Mesendoderm (in vitro differentiated cells): ENCODE measurements at regions not wholly inside any gene's neighbourhood (a gene's known extent, or its start where the extent isn't known, plus 50 kb on each side); places are given as distances from the start of the nearest gene placed in this dataset.

Experiments
- DNase-seq: peaks from one replicate; pipeline ENCODE4 v3.0.0; 2013
- H2AK5ac ChIP-seq: 2 replicates; pipeline ENCODE4 v1.6.1; 2013; ENCODE audit warnings: low read length, inconsistent platforms
- H2BK120ac ChIP-seq: 2 replicates; pipeline ENCODE4 v1.6.1; 2013; ENCODE audit warnings: low read depth, mild to moderate bottlenecking, low read length, moderate library complexity, mixed read lengths
- H2BK15ac ChIP-seq: replicated peaks from 2 replicates; pipeline ENCODE4 v1.6.1; 2013; ENCODE audit warnings: low read depth, mild to moderate bottlenecking, moderate library complexity
- H2BK5ac ChIP-seq: 2 replicates; pipeline ENCODE4 v1.6.1; 2013; ENCODE audit warnings: low read length, inconsistent platforms
- H3K18ac ChIP-seq: 2 replicates; pipeline ENCODE4 v1.6.1; 2013; ENCODE audit warnings: mild to moderate bottlenecking, low read length, mixed read lengths
- H3K23ac ChIP-seq: one replicate; pipeline ENCODE4 v1.6.1; 2013; ENCODE audit warnings: low read length
- H3K27ac ChIP-seq: 2 replicates; pipeline ENCODE4 v1.5.1; 2013; ENCODE audit warnings: low read depth, mild to moderate bottlenecking, inconsistent platforms, low read length, moderate library complexity
- H3K27me3 ChIP-seq: 2 replicates; pipeline ENCODE4 v1.6.1; 2013; ENCODE audit warnings: low read length, control low read depth, mild to moderate bottlenecking, inconsistent platforms; ENCODE audit not compliant: insufficient read depth, poor library complexity
- H3K36me3 ChIP-seq: 2 replicates; pipeline ENCODE4 v1.6.1; 2013; ENCODE audit warnings: low read length, inconsistent platforms; ENCODE audit not compliant: control insufficient read depth, insufficient read depth
- H3K4ac ChIP-seq: one replicate; pipeline ENCODE4 v1.6.1; 2013; ENCODE audit warnings: low read depth, mild to moderate bottlenecking, low read length, moderate library complexity
- H3K4me1 ChIP-seq: 2 replicates; pipeline ENCODE4 v1.6.1; 2013; ENCODE audit warnings: low read depth, low read length, inconsistent platforms; ENCODE audit not compliant: control insufficient read depth
- H3K4me2 ChIP-seq: 2 replicates; pipeline ENCODE4 v1.6.1; 2013; ENCODE audit warnings: low read length
- H3K4me3 ChIP-seq: 2 replicates; pipeline ENCODE4 v1.5.1; 2013; ENCODE audit warnings: mild to moderate bottlenecking, low read length
- H3K56ac ChIP-seq: one replicate; pipeline ENCODE4 v1.6.1; 2013; ENCODE audit warnings: low read length
- H3K79me1 ChIP-seq: 2 replicates; pipeline ENCODE4 v1.6.1; 2013; ENCODE audit warnings: low read length, inconsistent platforms
- H3K79me2 ChIP-seq: 2 replicates; pipeline ENCODE4 v1.6.1; 2013; ENCODE audit warnings: mild to moderate bottlenecking, low read length; ENCODE audit not compliant: control insufficient read depth, insufficient read depth
- H3K9ac ChIP-seq: 2 replicates; pipeline ENCODE4 v1.6.1; 2013; ENCODE audit warnings: low read length, inconsistent platforms
- H4K5ac ChIP-seq: one replicate; pipeline ENCODE4 v1.6.1; 2013; ENCODE audit warnings: low read length
- H4K8ac ChIP-seq: one replicate; pipeline ENCODE4 v1.6.1; 2013; ENCODE audit warnings: low read depth, mild to moderate bottlenecking, control low read depth, low read length, moderate library complexity
- WGBS: extraction: QIAGEN DNeasy Blood & Tissue Kit; methylation state at CpG from one replicate; pipeline ENCODE4 v1.1.7; 2013; ENCODE audit warnings: low lambda C conversion rate, missing lambda C conversion rate; ENCODE audit not compliant: insufficient coverage; ENCODE audit errors: extremely low coverage; 5-methylcytosine and 5-hydroxymethylcytosine counted together

GRCh38 chr1:57947471-57947870, 523.6 kb upstream of the DAB1 start:
- Histone ChIP-seq H3K79me2 (no peaks in the 10 kb centered on the region), H3K9ac (no peak overlapping the region), H3K36me3 (no peaks in the 10 kb centered on the region), H3K56ac (no peak overlapping the region), H3K27ac (no peak overlapping the region), H4K8ac (no peak overlapping the region), H3K4me2 (no peak overlapping the region), H2BK5ac (no peak overlapping the region), H2AK5ac (no peak overlapping the region), H3K4me3 (no peak overlapping the region), H3K18ac (no peak overlapping the region), H4K5ac (no peak overlapping the region), H3K4ac (no peak overlapping the region), H2BK120ac (no peak overlapping the region), H3K79me1 (no peaks in the 10 kb centered on the region), H3K4me1 (no peaks in the 10 kb centered on the region), H2BK15ac (no peak overlapping the region), H3K27me3 (no peaks in the 10 kb centered on the region), H3K23ac (no peak overlapping the region)
- no CpG with 5 or more reads among the region's 6 CpGs for WGBS
- no peak for DNase-seq

GRCh38 chr1:57945045-57945444, 521.2 kb upstream of the DAB1 start:
- H3K4me2 ChIP-seq: no peak overlapping the region
- no peak overlapping the region for H2BK120ac ChIP-seq
- no peaks in the 10 kb centered on the region for H3K4me1 ChIP-seq
- H3K56ac ChIP-seq: no peak overlapping the region
- H3K36me3 ChIP-seq: no peaks in the 10 kb centered on the region
- H3K23ac ChIP-seq: no peak overlapping the region
- no peak overlapping the region for H2AK5ac ChIP-seq
- H2BK15ac ChIP-seq: no peak overlapping the region
- H3K79me1 ChIP-seq: no peaks in the 10 kb centered on the region
- no peak overlapping the region for H3K9ac ChIP-seq
- H3K4me3 ChIP-seq: no peak overlapping the region
- WGBS: no CpG with 5 or more reads among the region's 4 CpGs
- H3K27ac ChIP-seq: no peak overlapping the region
- no peak overlapping the region for H4K5ac ChIP-seq
- no peak overlapping the region for H3K4ac ChIP-seq
- H3K18ac ChIP-seq: no peak overlapping the region
- H3K79me2 ChIP-seq: no peaks in the 10 kb centered on the region
- no peak overlapping the region for H4K8ac ChIP-seq
- H2BK5ac ChIP-seq: no peak overlapping the region
- H3K27me3 ChIP-seq: no peaks in the 10 kb centered on the region
- DNase-seq: no peak

- no peak overlapping the region for H3K18ac ChIP-seq
- H3K79me2 ChIP-seq: no peaks in the 10 kb centered on the region
- no peak overlapping the region for H3K4me2 ChIP-seq
- H4K8ac ChIP-seq: no peak overlapping the region
- no peak for DNase-seq
- no peak overlapping the region for H3K4me3 ChIP-seq
- no peak overlapping the region for H3K9ac ChIP-seq
- H4K5ac ChIP-seq: no peak overlapping the region
- H3K23ac ChIP-seq: no peak overlapping the region
- WGBS: no CpG with 5 or more reads among the region's 2 CpGs
- no peaks in the 10 kb centered on the region for H3K36me3 ChIP-seq
- H3K4ac ChIP-seq: no peak overlapping the region
- H3K56ac ChIP-seq: no peak overlapping the region
- H2BK5ac ChIP-seq: no peak overlapping the region
- no peak overlapping the region for H2BK15ac ChIP-seq
- no peak overlapping the region for H2BK120ac ChIP-seq
- no peaks in the 10 kb centered on the region for H3K27me3 ChIP-seq
- H2AK5ac ChIP-seq: no peak overlapping the region
- H3K4me1 ChIP-seq: no peaks in the 10 kb centered on the region
- H3K27ac ChIP-seq: no peak overlapping the region
- H3K79me1 ChIP-seq: no peaks in the 10 kb centered on the region
Measured at GRCh38 chr1:57943365-57943764, 519.5 kb upstream of the DAB1 start.

- no peaks in the 10 kb centered on the region for H3K4me1 ChIP-seq
- WGBS: no CpG with 5 or more reads among the region's 8 CpGs
- no peak overlapping the region for H3K9ac ChIP-seq
- no peaks in the 10 kb centered on the region for H3K27me3 ChIP-seq
- no peak overlapping the region for H3K18ac ChIP-seq
- no peaks in the 10 kb centered on the region for H3K79me1 ChIP-seq
- no peak overlapping the region for H4K5ac ChIP-seq
- H3K27ac ChIP-seq: no peak overlapping the region
- no peak overlapping the region for H2BK15ac ChIP-seq
- no peak overlapping the region for H3K4me2 ChIP-seq
- H2BK5ac ChIP-seq: no peak overlapping the region
- H3K36me3 ChIP-seq: no peaks in the 10 kb centered on the region
- H2AK5ac ChIP-seq: no peak overlapping the region
- H4K8ac ChIP-seq: no peak overlapping the region
- no peak overlapping the region for H2BK120ac ChIP-seq
- DNase-seq: no peak
- no peak overlapping the region for H3K56ac ChIP-seq
- no peak overlapping the region for H3K23ac ChIP-seq
- no peaks in the 10 kb centered on the region for H3K79me2 ChIP-seq
- no peak overlapping the region for H3K4ac ChIP-seq
- H3K4me3 ChIP-seq: no peak overlapping the region
Measured at GRCh38 chr1:57934745-57935144, 510.9 kb upstream of the DAB1 start.

- Histone ChIP-seq H3K27me3 (no peaks in the 10 kb centered on the region), H4K8ac (no peak overlapping the region), H3K56ac (no peak overlapping the region), H2BK120ac (no peak overlapping the region), H3K4ac (no peak overlapping the region), H3K9ac (no peak overlapping the region), H2BK5ac (no peak overlapping the region), H3K27ac (no peak overlapping the region), H3K36me3 (no peaks in the 10 kb centered on the region), H2AK5ac (no peak overlapping the region), H3K4me1 (no peaks in the 10 kb centered on the region), H3K23ac (no peak overlapping the region), H2BK15ac (no peak overlapping the region), H3K18ac (no peak overlapping the region), H3K4me2 (no peak overlapping the region), H4K5ac (no peak overlapping the region), H3K4me3 (no peak overlapping the region), H3K79me1 (no peaks in the 10 kb centered on the region), H3K79me2 (no peaks in the 10 kb centered on the region)
- no CpG with 5 or more reads among the region's 1 CpG for WGBS
- no peak for DNase-seq
Measured at GRCh38 chr1:57927003-57927402, 503.1 kb upstream of the DAB1 start.

GRCh38 chr1:57926025-57926552, 502.2 kb upstream of the DAB1 start:
- Histone ChIP-seq H3K4me3 (no peak overlapping the region), H4K8ac (no peak overlapping the region), H3K4ac (no peak overlapping the region), H3K9ac (no peak overlapping the region), H2AK5ac (no peak overlapping the region), H3K36me3 (no peaks in the 10 kb centered on the region), H3K4me1 (no peaks in the 10 kb centered on the region), H3K4me2 (no peak overlapping the region), H3K27ac (no peak overlapping the region), H3K56ac (no peak overlapping the region), H3K79me2 (no peaks in the 10 kb centered on the region), H4K5ac (no peak overlapping the region), H2BK15ac (no peak overlapping the region), H3K27me3 (no peaks in the 10 kb centered on the region), H3K79me1 (no peaks in the 10 kb centered on the region), H3K18ac (no peak overlapping the region), H2BK5ac (no peak overlapping the region), H3K23ac (no peak overlapping the region), H2BK120ac (no peak overlapping the region)
- no peak for DNase-seq
- WGBS: no CpG with 5 or more reads among the region's 4 CpGs
